WTC11 (cell line): ENCODE measurements at regions not wholly inside any gene's neighbourhood (a gene's known extent, or its start where the extent isn't known, plus 50 kb on each side); places are given as distances from the start of the nearest gene placed in this dataset.

Experiments
- ATAC-seq: fragments of 200-7000 bp; cut with Tn5 transposase; 2 replicates; pipeline ENCODE4 v1.10.0; 2021; ENCODE audit warnings: mild to moderate bottlenecking, moderate library complexity
- CTCF ChIA-PET: fragments of 300-600 bp; sonication (Branson Sonifier 250); formaldehyde crosslinking; loops from one replicate; lab custom pipeline; 2021; ENCODE audit warnings: antibody characterized with exemption; lab: Charles Lee
- POLR2A ChIA-PET: fragments of 350-600 bp; sonication (Branson Sonifier 250); formaldehyde crosslinking; loops from one replicate; lab custom pipeline; 2021; ENCODE audit warnings: antibody characterized with exemption; lab: Charles Lee
- DNase-seq: peaks from one replicate; pipeline ENCODE4 v3.0.0; 2021; ENCODE audit warnings: low spot score
- H3K27ac Mint-ChIP-seq: 2 replicates; pipeline ENCODE4 v1.8.0; 2021; ENCODE audit warnings: mixed read lengths
- H3K27me3 Mint-ChIP-seq: 2 replicates; pipeline ENCODE4 v1.8.0; 2021; ENCODE audit warnings: low read depth, mild to moderate bottlenecking, moderate library complexity, mixed read lengths
- H3K36me3 Mint-ChIP-seq: 2 replicates; pipeline ENCODE4 v1.8.0; 2021; ENCODE audit warnings: mixed read lengths
- H3K4me1 Mint-ChIP-seq: 2 replicates; pipeline ENCODE4 v1.8.0; 2022; ENCODE audit warnings: mixed read lengths
- H3K4me3 Mint-ChIP-seq: 2 replicates; pipeline ENCODE4 v1.8.0; 2021; ENCODE audit warnings: mild to moderate bottlenecking, moderate library complexity, mixed read lengths
- H3K9me3 Mint-ChIP-seq: 2 replicates; pipeline ENCODE4 v1.8.0; 2021; ENCODE audit warnings: mixed read lengths
- CDX4 ChIP-seq: fragments of 250-450 bp; sonication (Bioruptor Pico); IDR thresholded peaks from 2 replicates; pipeline ENCODE4 v1.9.0; 2021; ENCODE audit warnings: moderate library complexity, mild to moderate bottlenecking, inconsistent platforms, borderline replicate concordance
- ETV6 ChIP-seq: sonication (generic); formaldehyde crosslinking; IDR thresholded peaks from 2 replicates; pipeline ENCODE4 v1.8.1; 2022; ENCODE audit warnings: mild to moderate bottlenecking, missing genetic modification reagents
- FOXJ3 ChIP-seq: sonication (generic); formaldehyde crosslinking; IDR thresholded peaks from 2 replicates; pipeline ENCODE4 v1.9.0; 2021; ENCODE audit warnings: missing genetic modification reagents, mild to moderate bottlenecking, borderline replicate concordance
- FOXK1 ChIP-seq: sonication (generic); formaldehyde crosslinking; IDR thresholded peaks from 2 replicates; pipeline ENCODE4 v1.8.0; 2022; ENCODE audit warnings: mild to moderate bottlenecking, moderate library complexity, missing genetic modification reagents
- FOXP1 ChIP-seq: sonication (generic); formaldehyde crosslinking; IDR thresholded peaks from 2 replicates; pipeline ENCODE4 v1.8.0; 2022; ENCODE audit warnings: missing genetic modification reagents, mild to moderate bottlenecking, moderate library complexity, borderline replicate concordance
- GRHL2 ChIP-seq: fragments of 250-450 bp; sonication (Bioruptor Pico); IDR thresholded peaks from 2 replicates; pipeline ENCODE4 v1.8.0; 2022; ENCODE audit warnings: mild to moderate bottlenecking, moderate library complexity; ENCODE audit not compliant: insufficient replicate concordance, severe bottlenecking
- HMGA2 ChIP-seq: fragments of 250-450 bp; sonication (Bioruptor Pico); IDR thresholded peaks from 2 replicates; pipeline ENCODE4 v1.4.0; 2021; ENCODE audit warnings: mild to moderate bottlenecking, moderate library complexity
- IRF2 ChIP-seq: sonication (generic); formaldehyde crosslinking; IDR thresholded peaks from 2 replicates; pipeline ENCODE4 v1.8.0; 2022; ENCODE audit warnings: low read depth, missing genetic modification reagents, borderline replicate concordance
- JAZF1 ChIP-seq: fragments of 250-450 bp; sonication (Bioruptor Pico); IDR thresholded peaks from 2 replicates; pipeline ENCODE4 v1.9.0; 2021; ENCODE audit warnings: moderate library complexity, mild to moderate bottlenecking, inconsistent platforms
- MAX ChIP-seq: sonication (generic); formaldehyde crosslinking; IDR thresholded peaks from 2 replicates; pipeline ENCODE4 v1.8.0; 2022; ENCODE audit warnings: mild to moderate bottlenecking, missing genetic modification reagents
- MLX ChIP-seq: sonication (generic); formaldehyde crosslinking; IDR thresholded peaks from 2 replicates; pipeline ENCODE4 v1.8.1; 2023; ENCODE audit warnings: mild to moderate bottlenecking, missing genetic modification reagents, moderate library complexity
- NFATC4 ChIP-seq: fragments of 250-450 bp; sonication (Bioruptor Pico); IDR thresholded peaks from 2 replicates; pipeline ENCODE4 v1.9.0; 2021; ENCODE audit warnings: mild to moderate bottlenecking
- NR1H2 ChIP-seq: sonication (generic); formaldehyde crosslinking; IDR thresholded peaks from 2 replicates; pipeline ENCODE4 v1.9.0; 2021; ENCODE audit warnings: mild to moderate bottlenecking, moderate library complexity, missing genetic modification reagents
- SMAD3 ChIP-seq: sonication (generic); formaldehyde crosslinking; IDR thresholded peaks from 2 replicates; pipeline ENCODE4 v1.8.0; 2022; ENCODE audit warnings: missing genetic modification reagents, mild to moderate bottlenecking, borderline replicate concordance
- SOX15 ChIP-seq: fragments of 250-450 bp; sonication (Bioruptor Pico); IDR thresholded peaks from 2 replicates; pipeline ENCODE4 v1.9.0; 2021; ENCODE audit warnings: mild to moderate bottlenecking
- SP1 ChIP-seq: sonication (generic); formaldehyde crosslinking; conservative IDR thresholded peaks from 2 replicates; pipeline ENCODE4 v1.8.1; 2022; ENCODE audit warnings: missing genetic modification reagents
- TEAD4 ChIP-seq: sonication (generic); formaldehyde crosslinking; IDR thresholded peaks from 2 replicates; pipeline ENCODE4 v1.8.0; 2022; ENCODE audit warnings: mild to moderate bottlenecking, missing genetic modification reagents
- ZBTB21 ChIP-seq: sonication (generic); formaldehyde crosslinking; IDR thresholded peaks from 2 replicates; pipeline ENCODE4 v1.8.1; 2023; ENCODE audit warnings: mild to moderate bottlenecking, missing genetic modification reagents, borderline replicate concordance
- ZNF263 ChIP-seq: sonication (generic); formaldehyde crosslinking; IDR thresholded peaks from 2 replicates; pipeline ENCODE4 v1.8.1; 2022; ENCODE audit warnings: low read depth, mild to moderate bottlenecking, moderate library complexity, missing genetic modification reagents
- ZNF423 ChIP-seq: fragments of 250-450 bp; sonication (Bioruptor Pico); IDR thresholded peaks from 2 replicates; pipeline ENCODE4 v2.1.2; 2022; ENCODE audit warnings: mild to moderate bottlenecking, moderate library complexity
- TF ChIP-seq, protein P1 (sequence below): sonication (generic); formaldehyde crosslinking; IDR thresholded peaks from 2 replicates; pipeline ENCODE4 v1.8.0; 2023; ENCODE audit warnings: mild to moderate bottlenecking, missing genetic modification reagents

DNA sequence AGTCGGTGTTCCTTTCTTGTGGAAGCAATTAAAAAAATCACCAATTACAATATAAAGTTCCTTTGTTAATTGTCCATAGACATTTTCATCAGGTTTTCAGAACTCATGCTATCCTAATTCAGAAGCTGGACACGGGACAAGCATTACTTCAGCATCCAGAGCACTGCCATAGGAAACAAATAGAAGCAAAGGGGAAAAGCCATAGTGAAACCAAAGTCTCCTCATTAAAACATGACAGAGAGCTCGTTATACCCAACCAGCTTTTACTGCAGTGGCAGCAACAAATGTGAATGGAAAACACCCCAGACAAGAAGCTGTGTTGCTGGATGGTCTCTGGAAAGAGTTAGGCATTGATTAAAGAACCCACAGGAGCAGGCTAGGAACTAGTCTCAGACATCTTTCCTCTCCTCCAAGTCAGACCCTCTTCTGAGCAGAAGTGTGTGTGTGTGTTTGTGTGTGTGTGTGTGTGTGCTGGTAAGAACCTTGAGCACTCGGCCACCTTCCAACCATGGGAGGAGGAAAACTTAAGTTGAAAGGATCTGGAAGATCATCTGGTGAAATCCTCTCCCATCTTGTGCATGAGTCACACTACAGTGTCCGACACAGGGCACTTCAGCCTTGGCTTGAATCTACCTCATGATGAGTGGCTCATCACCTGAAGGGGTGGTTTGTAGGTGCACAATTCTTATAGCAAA lies 162.6 kb upstream of the ADAMTS16 start (continued):
- no peak for TF ChIP-seq NFATC4

DNA sequence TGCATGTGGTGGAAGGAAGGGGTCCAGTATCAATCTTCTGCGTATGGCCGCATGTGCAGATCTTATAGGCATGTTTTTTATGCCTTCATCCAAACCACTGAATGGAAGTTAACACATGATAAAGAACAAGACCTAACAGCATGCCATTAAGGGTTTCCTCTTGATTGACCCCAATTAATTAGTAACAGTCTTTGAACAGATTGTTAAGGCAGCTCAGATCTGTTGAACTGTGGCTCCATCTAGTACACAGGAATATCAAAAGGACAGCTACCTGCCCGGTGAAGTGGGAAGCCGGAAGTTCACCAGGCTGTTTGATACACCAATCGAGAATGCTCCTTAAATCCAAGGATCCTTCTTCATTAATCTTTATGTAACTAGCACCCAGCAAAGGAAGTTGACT lies 159.9 kb upstream of the ADAMTS16 start:
- ATAC-seq: no peak
- TF ChIP-seq TEAD4 (CRISPR knock-in tag): no peak
- TF ChIP-seq ZNF423 (CRISPR knock-in tag): no peak
- no peak for TF ChIP-seq FOXP1
- no peak for TF ChIP-seq JAZF1 (CRISPR knock-in tag)
- no peak for TF ChIP-seq IRF2
- TF ChIP-seq, protein P1, sequence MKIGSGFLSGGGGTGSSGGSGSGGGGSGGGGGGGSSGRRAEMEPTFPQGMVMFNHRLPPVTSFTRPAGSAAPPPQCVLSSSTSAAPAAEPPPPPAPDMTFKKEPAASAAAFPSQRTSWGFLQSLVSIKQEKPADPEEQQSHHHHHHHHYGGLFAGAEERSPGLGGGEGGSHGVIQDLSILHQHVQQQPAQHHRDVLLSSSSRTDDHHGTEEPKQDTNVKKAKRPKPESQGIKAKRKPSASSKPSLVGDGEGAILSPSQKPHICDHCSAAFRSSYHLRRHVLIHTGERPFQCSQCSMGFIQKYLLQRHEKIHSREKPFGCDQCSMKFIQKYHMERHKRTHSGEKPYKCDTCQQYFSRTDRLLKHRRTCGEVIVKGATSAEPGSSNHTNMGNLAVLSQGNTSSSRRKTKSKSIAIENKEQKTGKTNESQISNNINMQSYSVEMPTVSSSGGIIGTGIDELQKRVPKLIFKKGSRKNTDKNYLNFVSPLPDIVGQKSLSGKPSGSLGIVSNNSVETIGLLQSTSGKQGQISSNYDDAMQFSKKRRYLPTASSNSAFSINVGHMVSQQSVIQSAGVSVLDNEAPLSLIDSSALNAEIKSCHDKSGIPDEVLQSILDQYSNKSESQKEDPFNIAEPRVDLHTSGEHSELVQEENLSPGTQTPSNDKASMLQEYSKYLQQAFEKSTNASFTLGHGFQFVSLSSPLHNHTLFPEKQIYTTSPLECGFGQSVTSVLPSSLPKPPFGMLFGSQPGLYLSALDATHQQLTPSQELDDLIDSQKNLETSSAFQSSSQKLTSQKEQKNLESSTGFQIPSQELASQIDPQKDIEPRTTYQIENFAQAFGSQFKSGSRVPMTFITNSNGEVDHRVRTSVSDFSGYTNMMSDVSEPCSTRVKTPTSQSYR (CRISPR knock-in tag): no peak
- TF ChIP-seq FOXK1 (CRISPR knock-in tag): no peak
- no peak for TF ChIP-seq ZNF263
- TF ChIP-seq GRHL2 (CRISPR knock-in tag): no peak
- TF ChIP-seq ETV6: no peak
- POLR2A ChIA-PET: no interaction called here
- peaks cover 4% of the 10 kb centered on the region; the same call in 1 of the 2 replicates for H3K27me3 Mint-ChIP-seq
- CTCF ChIA-PET: interaction anchor here (0.6 kb wide), 1 partner anchor 397 kb away, joined by 3 read pairs; no protein-coding TSS in a partner anchor
- peaks cover 6% of the 10 kb centered on the region for H3K4me1 Mint-ChIP-seq
- H3K27ac Mint-ChIP-seq: no peak overlapping the region
- no peaks in the 10 kb centered on the region for H3K36me3 Mint-ChIP-seq
- H3K9me3 Mint-ChIP-seq: 0 out of 2 replicates have a peak, but pooled peaks cover 3% of the 10 kb centered on the region
- H3K4me3 Mint-ChIP-seq: no peak overlapping the region
- DNase-seq: no peak

DNA sequence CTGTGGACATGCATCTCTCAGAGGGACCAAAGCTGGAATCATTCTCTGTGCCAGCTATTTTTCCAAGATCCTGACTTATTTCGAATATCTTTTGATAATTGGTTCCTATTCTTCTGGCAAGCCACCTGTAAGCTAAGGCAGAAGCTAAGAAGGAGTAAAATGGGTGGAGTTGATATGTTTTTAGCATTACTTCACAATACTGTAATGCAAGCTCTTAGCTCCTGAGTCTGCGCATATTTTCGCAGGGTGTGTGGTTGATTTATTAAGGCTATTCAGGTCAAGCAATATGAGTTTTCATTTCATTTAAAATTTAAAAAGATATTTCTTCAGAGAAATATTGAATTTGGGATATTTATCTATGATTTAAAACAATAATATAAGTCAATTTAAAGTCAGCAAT lies 158.5 kb upstream of the ADAMTS16 start:
- CTCF ChIA-PET: no interaction called here
- H3K36me3 Mint-ChIP-seq: no peaks in the 10 kb centered on the region

More for the DNA sequence above, 158.5 kb upstream of the ADAMTS16 start:
- ATAC-seq: no peak
- no peak for DNase-seq
- peaks cover 2% of the 10 kb centered on the region for H3K4me1 Mint-ChIP-seq
- TF ChIP-seq ZNF423 (CRISPR knock-in tag): no peak
- TF ChIP-seq CDX4 (CRISPR knock-in tag): no peak
- TF ChIP-seq NR1H2: no peak
- TF ChIP-seq HMGA2 (CRISPR knock-in tag): no peak
- TF ChIP-seq SMAD3 (CRISPR knock-in tag): no peak
- no peak for TF ChIP-seq MLX (CRISPR knock-in tag)
- no peak for TF ChIP-seq MAX (CRISPR knock-in tag)
- no peak for TF ChIP-seq SOX15 (CRISPR knock-in tag)
- TF ChIP-seq ZBTB21 (CRISPR knock-in tag): no peak
- TF ChIP-seq NFATC4: no peak
- TF ChIP-seq SP1 (CRISPR knock-in tag): no peak
- no peak for TF ChIP-seq FOXJ3
- POLR2A ChIA-PET: no interaction called here
- peaks cover 2% of the 10 kb centered on the region; the same call in 1 of the 2 replicates for H3K27me3 Mint-ChIP-seq
- no peak overlapping the region for H3K4me3 Mint-ChIP-seq
- H3K9me3 Mint-ChIP-seq: 0 out of 2 replicates have a peak, but pooled peaks cover 3% of the 10 kb centered on the region
- H3K27ac Mint-ChIP-seq: no peak overlapping the region
